IPS-20b (cell line): ENCODE measurements at regions not wholly inside any gene's neighbourhood (a gene's known extent, or its start where the extent isn't known, plus 50 kb on each side); places are given as distances from the start of the nearest gene placed in this dataset.
"Not testable (repeated sequence)": the region's sequence is repeated elsewhere in the genome, so short reads cannot be mapped to it uniquely, and the experiment has no call there.

Experiments used
- H3K27ac ChIP-seq: one replicate; pipeline ENCODE4 v1.5.1; 2013; ENCODE audit warnings: low read length
- H3K27me3 ChIP-seq: 2 replicates; pipeline ENCODE4 v1.6.1; 2013; ENCODE audit warnings: mild to moderate bottlenecking, low read length, inconsistent platforms; ENCODE audit not compliant: insufficient read depth
- H3K36me3 ChIP-seq: 2 replicates; pipeline ENCODE4 v1.6.1; 2013; ENCODE audit warnings: low read depth, mild to moderate bottlenecking, inconsistent platforms, low read length, moderate library complexity; ENCODE audit not compliant: insufficient read depth
- H3K4me1 ChIP-seq: 2 replicates; pipeline ENCODE4 v1.6.1; 2013; ENCODE audit warnings: mild to moderate bottlenecking, control low read depth, inconsistent platforms, low read length, moderate library complexity; ENCODE audit not compliant: insufficient read depth
- H3K4me3 ChIP-seq: 2 replicates; pipeline ENCODE4 v1.5.1; 2013; ENCODE audit warnings: mild to moderate bottlenecking, low read length, inconsistent platforms
- H3K9ac ChIP-seq: 2 replicates; pipeline ENCODE4 v1.6.1; 2013; ENCODE audit warnings: low read depth, mild to moderate bottlenecking, inconsistent platforms, low read length, moderate library complexity
- H3K9me3 ChIP-seq: 2 replicates; pipeline ENCODE4 v1.6.1; 2013; ENCODE audit warnings: mild to moderate bottlenecking, low read depth, low read length, inconsistent platforms; ENCODE audit not compliant: insufficient read depth

DNA sequence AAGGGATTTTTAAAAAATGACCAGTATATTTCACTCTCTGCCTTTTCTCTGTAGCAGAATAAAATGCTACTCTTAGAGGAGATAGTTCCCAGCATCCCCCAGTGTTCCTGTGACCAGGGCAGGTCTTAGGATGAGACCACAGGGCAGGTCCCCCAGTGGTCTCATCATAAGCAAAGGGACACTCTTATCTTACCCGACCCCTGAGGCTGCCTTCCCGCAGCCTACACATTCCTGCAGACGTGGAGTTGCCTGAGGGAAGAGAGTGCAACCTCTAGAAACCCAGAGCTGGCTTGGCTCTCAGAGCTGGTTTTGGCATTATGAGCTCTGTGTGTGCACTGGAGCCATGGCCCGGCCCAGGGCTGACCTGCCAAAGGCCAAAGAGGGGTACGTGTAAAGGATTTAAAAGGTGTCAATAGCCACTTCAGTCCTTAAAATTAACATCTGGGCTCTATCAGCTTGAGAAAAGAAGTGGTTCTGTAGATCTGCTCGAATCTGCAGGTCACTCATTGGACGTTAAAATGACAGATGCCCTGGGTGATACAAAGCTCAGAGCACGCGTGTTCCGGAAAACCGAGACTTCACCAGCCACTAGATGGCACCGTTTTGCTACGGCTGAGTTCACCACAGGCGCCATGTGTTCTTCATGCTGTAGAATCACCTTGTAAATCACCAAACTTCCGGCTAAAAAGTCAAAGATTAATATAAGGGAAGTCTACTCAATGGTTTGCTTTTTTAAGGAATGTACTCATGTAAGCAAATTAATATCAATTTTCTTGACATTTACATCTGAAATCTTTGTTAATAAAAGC is 60.4 kb upstream of the GPR31 start:
- not testable (repeated sequence) for H3K36me3 ChIP-seq, H3K27me3 ChIP-seq, H3K9ac ChIP-seq, H3K4me1 ChIP-seq, H3K27ac ChIP-seq, H3K4me3 ChIP-seq, H3K9me3 ChIP-seq

DNA sequence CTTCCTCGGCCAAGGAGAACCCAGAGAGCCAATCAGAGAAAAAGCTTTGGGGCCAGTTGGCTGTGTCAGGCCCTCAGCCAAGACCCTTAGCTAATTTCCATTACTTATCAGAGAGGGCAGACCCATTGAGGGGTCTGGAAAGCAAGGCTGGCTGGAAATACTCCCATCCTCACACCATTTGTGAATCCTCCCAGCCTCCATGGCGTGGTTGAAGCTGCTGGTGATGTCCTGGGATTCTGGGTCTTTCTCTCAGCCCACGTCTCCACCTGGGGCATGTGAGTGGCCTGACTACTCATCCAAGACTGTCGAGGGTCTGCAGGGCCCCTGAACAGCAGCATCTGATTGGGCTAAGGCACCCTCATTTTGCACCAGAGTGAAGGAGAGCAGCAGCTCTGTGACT is 61.3 kb upstream of the GPR31 start:
- H3K27me3 ChIP-seq, H3K27ac ChIP-seq, H3K4me3 ChIP-seq, H3K36me3 ChIP-seq, H3K9ac ChIP-seq, H3K9me3 ChIP-seq: not testable (repeated sequence)
- peaks cover 14% of the 10 kb centered on the region for H3K4me1 ChIP-seq

DNA sequence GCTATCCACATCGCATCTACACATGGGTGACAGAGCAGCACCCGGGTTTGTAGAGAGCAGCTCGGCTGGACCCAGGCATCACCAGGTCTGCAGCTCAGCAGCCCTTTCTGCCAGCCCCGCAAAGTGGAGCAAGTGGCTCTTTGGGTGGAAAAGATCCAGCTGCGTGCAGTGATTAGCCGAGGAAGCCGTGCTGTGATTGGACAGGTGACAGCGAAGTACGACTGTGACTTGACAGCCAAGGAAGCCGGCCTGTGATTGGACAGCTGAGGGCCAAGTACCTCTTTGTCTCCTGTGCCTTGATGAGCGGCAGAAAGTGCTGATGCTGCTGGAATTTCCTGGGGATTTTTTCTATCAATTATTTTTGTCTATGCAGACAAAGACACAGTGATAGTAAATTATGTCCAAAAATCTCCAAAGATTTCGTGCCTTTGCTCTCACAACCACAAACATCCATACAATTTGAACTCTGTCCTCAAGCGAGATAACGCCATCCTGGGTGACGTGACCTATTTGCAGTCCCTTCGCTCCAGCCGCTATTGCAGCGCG is 62.3 kb upstream of the GPR31 start:
- Histone ChIP-seq H3K36me3 (no peaks in the 10 kb centered on the region), H3K9ac (no peak overlapping the region), H3K27ac (no peak overlapping the region)

DNA sequence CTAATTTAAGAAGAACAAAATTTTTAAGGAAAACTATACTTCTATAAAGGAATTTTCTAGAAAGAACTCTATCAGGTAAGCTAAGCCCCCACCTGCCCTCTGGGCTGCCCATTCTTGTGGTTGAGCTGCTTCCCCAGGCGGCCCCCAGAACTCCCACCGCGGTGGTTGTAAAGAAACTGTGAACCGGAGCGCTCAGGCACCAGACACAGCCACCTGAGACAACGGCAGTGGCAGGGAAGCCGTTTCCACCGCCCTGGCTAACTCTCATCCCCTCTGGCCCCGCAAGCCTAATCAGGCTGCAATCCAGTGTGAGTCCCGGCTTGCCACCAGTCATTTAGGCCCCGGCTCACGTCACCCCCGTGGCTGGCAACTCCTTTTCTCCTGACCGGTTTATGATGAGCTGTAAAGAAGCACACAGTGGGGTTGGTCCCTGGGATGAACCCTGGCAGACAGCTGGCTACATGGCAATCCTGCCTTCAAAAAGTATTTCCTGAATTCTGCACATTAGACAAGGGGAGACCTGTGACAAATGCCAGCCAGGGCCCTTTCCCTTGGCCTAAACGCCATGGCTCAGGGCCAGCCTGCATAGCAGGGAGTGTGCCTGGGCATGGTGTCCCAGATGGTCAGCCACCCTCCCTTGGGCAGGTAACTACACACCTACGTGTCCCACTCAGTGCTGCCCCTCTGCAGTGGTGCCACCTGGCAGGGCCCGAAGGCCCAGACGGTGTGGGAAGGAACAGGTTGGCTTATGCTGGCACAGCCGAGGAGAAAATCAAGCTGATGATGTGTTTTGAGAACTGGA is 63.8 kb upstream of the GPR31 start:
- no peak overlapping the region for H3K4me3 ChIP-seq
- no peaks in the 10 kb centered on the region for H3K9me3 ChIP-seq
- no peak overlapping the region for H3K27ac ChIP-seq
- H3K36me3 ChIP-seq, result no peaks in the 10 kb centered on the region
- peaks cover 33% of the 10 kb centered on the region for H3K4me1 ChIP-seq
- H3K27me3 ChIP-seq, result no peaks in the 10 kb centered on the region
- no peak overlapping the region for H3K9ac ChIP-seq

More for the DNA sequence above, 62.3 kb upstream of the GPR31 start:
- no peaks in the 10 kb centered on the region for H3K9me3 ChIP-seq
- peaks cover 21% of the 10 kb centered on the region for H3K4me1 ChIP-seq
- no peak overlapping the region for H3K4me3 ChIP-seq
- no peaks in the 10 kb centered on the region for H3K27me3 ChIP-seq

DNA sequence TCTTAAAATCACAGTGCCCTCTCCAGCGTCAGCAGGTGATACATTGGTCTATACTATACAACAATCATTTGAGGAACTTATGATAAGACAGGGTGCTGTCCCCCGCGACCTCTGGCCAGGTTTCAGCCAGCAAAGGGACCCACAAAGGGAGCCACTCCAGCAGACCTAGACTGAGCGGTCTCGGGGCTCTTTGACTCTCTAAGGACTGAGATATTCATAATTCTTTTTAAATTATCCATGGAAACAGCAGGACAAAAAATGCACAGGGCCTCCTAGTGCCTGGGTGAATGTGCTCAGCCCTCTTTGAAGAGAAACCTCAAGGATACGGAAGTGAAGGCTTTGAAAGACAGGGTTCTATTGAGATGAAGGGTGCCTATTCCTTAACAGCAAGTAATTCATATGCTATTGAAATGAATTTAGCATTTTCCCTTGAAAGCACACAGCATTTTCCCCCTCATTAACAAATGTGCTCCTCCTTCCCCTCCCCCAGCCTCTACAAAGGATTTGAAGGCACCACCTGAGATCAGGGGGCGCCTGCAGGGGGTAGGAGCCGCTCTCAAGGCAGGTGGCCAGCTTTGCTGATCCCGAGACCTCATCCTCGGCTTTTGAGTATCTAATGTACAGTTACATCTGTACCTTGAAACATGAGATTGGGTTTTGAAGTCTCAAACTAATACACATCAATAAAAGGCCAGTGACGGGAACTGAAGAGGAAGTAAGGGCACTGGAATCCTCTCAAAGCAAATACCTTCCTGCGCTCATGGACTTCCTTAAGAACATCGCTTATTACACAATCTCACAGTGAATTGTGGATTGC is 65.3 kb upstream of the UNC93A start:
- H3K27ac ChIP-seq, result peak overlapping the region; percentile 76
- H3K36me3 ChIP-seq, H3K9me3 ChIP-seq, H3K27me3 ChIP-seq: not testable (repeated sequence)
- peak overlapping the region; percentile 26 for H3K9ac ChIP-seq
- H3K4me1 ChIP-seq, result peaks cover 44% of the 10 kb centered on the region
- H3K4me3 ChIP-seq, result peak overlapping the region; percentile 99

DNA sequence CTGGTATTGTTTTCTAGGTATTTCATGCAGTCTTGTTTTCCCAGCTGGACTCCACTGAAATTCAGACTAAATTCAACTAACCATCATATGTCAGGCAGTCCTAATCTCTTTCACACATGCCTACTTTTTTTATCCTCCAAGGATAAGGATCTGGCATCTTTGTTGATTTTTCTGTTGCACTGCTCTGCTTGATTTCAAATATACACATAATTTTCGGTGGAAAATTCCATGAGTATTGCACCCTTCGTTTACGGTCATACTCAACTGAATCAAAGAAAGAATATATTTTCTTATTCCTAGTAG is 64.8 kb upstream of the UNC93A start:
- peaks cover 47% of the 10 kb centered on the region for H3K4me1 ChIP-seq
- peak overlapping the region; percentile 76 for H3K27ac ChIP-seq
- H3K36me3 ChIP-seq, result 0 out of 2 replicates have a peak, but pooled peaks cover 5% of the 10 kb centered on the region
- H3K9ac ChIP-seq, result peak overlapping the region; percentile 26
- no peaks in the 10 kb centered on the region for H3K27me3 ChIP-seq
- peak overlapping the region; percentile 99 for H3K4me3 ChIP-seq
- no peaks in the 10 kb centered on the region for H3K9me3 ChIP-seq

DNA sequence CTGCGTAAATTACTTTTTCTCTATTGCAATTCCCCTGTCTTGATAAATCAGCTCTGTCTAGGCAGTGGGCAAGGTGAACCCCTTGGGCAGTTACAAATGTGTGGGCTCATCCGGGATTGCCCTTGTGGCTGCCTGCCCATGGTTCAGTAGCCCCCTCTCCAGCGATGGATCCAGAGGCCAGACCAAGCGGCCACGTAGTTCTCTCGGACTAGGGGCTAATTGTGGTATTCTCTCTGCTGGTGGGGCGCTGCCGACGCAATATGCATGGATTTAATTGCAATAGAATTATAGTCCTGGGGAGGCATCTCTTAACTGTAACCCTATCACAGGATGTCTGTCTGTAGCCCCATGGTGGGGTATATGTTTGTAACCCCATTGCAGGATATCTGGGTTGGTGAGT is 64.3 kb upstream of the UNC93A start:
- Histone ChIP-seq H3K27me3 (no peaks in the 10 kb centered on the region), H3K27ac (no peak overlapping the region), H3K9ac (peak overlapping the region; percentile 26; the same call in 1 of the 2 replicates), H3K9me3 (no peaks in the 10 kb centered on the region), H3K36me3 (0 out of 2 replicates have a peak, but pooled peaks cover 5% of the 10 kb centered on the region), H3K4me3 (peak overlapping the region; percentile 99; the same call in 1 of the 2 replicates), H3K4me1 (peaks cover 46% of the 10 kb centered on the region)

DNA sequence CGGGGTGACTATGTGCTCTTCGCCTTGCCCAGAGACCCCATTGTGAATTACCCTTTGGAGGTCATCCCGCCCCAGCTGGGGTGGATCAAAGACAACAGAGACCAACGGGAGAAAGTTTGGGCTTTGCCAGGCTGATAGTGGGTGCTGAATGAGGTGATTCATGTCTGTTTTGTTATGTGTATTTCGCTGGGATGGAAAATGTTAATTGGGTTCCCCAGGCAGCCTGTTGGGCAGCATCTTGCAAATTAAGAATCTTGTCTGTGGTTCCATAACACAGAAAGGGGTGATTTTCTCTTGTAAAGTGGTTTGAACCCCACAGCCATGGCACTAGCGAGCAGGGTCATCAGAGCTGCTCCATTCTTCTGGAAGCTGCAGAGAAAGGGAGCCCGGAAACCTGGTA is 63.1 kb upstream of the UNC93A start:
- Histone ChIP-seq H3K36me3 (peaks cover 16% of the 10 kb centered on the region), H3K9ac (peak overlapping the region; percentile 98), H3K27ac (peak overlapping the region; percentile 90), H3K9me3 (no peaks in the 10 kb centered on the region), H3K27me3 (no peaks in the 10 kb centered on the region), H3K4me1 (peaks cover 50% of the 10 kb centered on the region), H3K4me3 (peak overlapping the region; percentile 99)

DNA sequence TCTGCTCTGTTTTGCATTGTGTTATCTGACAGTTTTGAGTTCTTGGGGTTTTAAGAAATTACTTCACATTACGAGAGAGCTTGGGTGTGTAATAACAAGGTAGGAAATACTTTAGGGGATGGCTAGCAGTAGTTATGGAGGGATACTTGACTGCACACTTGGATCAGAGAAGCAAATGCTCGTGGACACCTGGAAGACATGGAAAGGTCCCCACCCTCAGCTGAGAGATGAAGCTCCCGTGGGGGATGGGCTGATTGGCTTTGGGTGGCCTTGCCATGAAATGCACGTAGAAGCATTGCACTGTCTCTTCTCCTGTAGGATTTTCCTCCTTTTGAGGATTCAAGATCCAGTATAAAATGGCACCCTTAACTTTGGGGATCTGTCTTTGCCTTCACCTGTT is 61.5 kb upstream of the UNC93A start:
- Histone ChIP-seq H3K4me3 (peak overlapping the region; percentile 99), H3K9ac (peak overlapping the region; percentile 98), H3K36me3 (peaks cover 32% of the 10 kb centered on the region), H3K9me3 (no peaks in the 10 kb centered on the region), H3K27ac (peak overlapping the region; percentile 52), H3K4me1 (peaks cover 49% of the 10 kb centered on the region), H3K27me3 (no peaks in the 10 kb centered on the region)

DNA sequence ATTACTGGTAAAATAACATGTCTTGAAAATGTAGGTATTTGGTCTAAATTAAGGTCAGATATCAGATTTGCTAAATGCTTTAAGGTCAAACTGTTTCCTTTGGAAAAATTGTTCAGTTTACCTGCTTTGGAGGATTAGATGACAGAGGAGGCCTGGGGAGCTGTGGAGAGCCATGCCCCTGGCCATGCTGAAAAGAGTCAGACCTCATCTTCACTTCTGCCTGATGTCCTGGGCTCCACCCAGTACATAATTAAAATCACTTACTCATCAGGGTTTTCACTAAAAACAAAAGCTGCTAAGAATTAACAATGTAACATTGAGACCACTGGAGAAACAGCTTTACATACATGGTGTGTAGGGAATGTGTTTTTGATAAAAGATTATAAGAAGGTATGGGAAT is 60.8 kb upstream of the UNC93A start:
- Histone ChIP-seq H3K27ac (peak overlapping the region; percentile 35), H3K27me3 (no peaks in the 10 kb centered on the region), H3K36me3 (peaks cover 39% of the 10 kb centered on the region), H3K4me1 (peaks cover 48% of the 10 kb centered on the region), H3K9me3 (no peaks in the 10 kb centered on the region), H3K9ac (peak overlapping the region; percentile 98), H3K4me3 (peak overlapping the region; percentile 99)

DNA sequence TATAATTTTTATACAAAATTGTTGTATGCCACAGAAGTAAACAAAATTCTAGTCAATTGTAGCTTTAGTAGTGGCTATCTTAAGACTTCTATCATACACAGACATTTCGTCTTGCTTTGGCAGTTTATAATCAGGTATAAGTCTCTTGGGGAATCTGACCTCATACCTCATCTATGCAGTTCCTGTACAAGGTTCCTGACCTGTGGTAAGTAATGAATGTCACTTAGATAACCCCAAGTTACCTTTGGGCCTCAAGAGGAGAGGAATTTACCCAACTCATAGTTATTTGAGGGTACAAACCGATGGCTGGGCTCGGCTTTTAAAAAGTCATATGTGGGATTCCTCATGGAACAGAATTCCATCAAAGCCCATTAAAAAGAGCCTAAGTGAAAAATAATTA is 58.8 kb upstream of the UNC93A start:
- H3K27me3 ChIP-seq, result no peaks in the 10 kb centered on the region

More for the DNA sequence above, 58.8 kb upstream of the UNC93A start:
- peak overlapping the region; percentile 14 for H3K4me3 ChIP-seq
- H3K9me3 ChIP-seq, result no peaks in the 10 kb centered on the region
- peaks cover 34% of the 10 kb centered on the region for H3K4me1 ChIP-seq
- H3K27ac ChIP-seq, result no peak overlapping the region
- H3K9ac ChIP-seq, result no peak overlapping the region
- H3K36me3 ChIP-seq, result peaks cover 60% of the 10 kb centered on the region
